Osteocyte (in vitro differentiated cells): ENCODE measurements at regions not wholly inside any gene's neighbourhood (a gene's known extent, or its start where the extent isn't known, plus 50 kb on each side); places are given as distances from the start of the nearest gene placed in this dataset.

Source experiments
- DNase-seq: peaks from one replicate; pipeline ENCODE4 v3.0.0; 2021; ENCODE audit warnings: mixed read lengths; ENCODE audit not compliant: unreplicated experiment; ENCODE audit errors: extremely low spot score
- H3K27ac Mint-ChIP-seq: one replicate; pipeline ENCODE4 v1.8.0; 2021; ENCODE audit warnings: mild to moderate bottlenecking, mixed read lengths; ENCODE audit not compliant: unreplicated experiment
- H3K27me3 Mint-ChIP-seq: one replicate; pipeline ENCODE4 v1.8.0; 2021; ENCODE audit warnings: mixed read lengths; ENCODE audit not compliant: unreplicated experiment
- H3K36me3 Mint-ChIP-seq: one replicate; pipeline ENCODE4 v1.8.0; 2021; ENCODE audit warnings: mixed read lengths; ENCODE audit not compliant: unreplicated experiment
- H3K4me1 Mint-ChIP-seq: one replicate; pipeline ENCODE4 v1.8.0; 2021; ENCODE audit warnings: mixed read lengths; ENCODE audit not compliant: unreplicated experiment
- H3K4me3 Mint-ChIP-seq: one replicate; pipeline ENCODE4 v1.8.0; 2021; ENCODE audit warnings: mild to moderate bottlenecking, moderate library complexity, mixed read lengths; ENCODE audit not compliant: unreplicated experiment
- H3K9me3 Mint-ChIP-seq: one replicate; pipeline ENCODE4 v1.8.0; 2021; ENCODE audit warnings: mixed read lengths; ENCODE audit not compliant: unreplicated experiment
- TF ChIP-seq, protein P1 (sequence below): fragments of 200-600 bp; sonication (generic); IDR thresholded peaks from 2 replicates; pipeline ENCODE4 v1.5.0; 2021; ENCODE audit warnings: antibody characterized with exemption, mild to moderate bottlenecking, moderate library complexity

DNA sequence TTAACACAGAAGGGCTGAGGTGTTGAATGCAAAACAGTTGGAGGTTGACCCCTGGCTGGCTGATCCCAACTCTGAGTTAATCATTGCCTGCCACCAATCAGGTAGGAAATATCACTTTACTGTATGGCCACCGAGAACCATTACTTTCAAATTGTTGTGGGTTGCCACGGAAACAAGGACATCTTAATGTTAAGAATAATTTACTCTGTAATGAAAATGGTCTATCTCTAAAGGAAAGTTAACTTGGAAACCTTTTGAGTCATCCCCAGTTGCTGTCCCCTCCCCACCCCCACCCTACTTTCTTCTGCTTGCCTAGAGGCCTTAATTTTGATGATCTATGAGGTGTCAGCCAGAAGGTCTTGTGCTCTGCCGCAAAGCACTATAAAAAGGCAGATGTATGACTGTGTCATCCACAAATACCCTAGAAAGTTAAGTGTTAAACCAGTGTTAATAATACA lies 78.7 kb upstream of the SNRK start:
- Mint-ChIP-seq H3K27ac (no peak overlapping the region), H3K9me3 (no peaks in the 10 kb centered on the region), H3K4me1 (peaks cover 3% of the 10 kb centered on the region), H3K36me3 (no peaks in the 10 kb centered on the region), H3K4me3 (no peak overlapping the region), H3K27me3 (no peaks in the 10 kb centered on the region)
- DNase-seq: no peak
- TF ChIP-seq, protein P1, sequence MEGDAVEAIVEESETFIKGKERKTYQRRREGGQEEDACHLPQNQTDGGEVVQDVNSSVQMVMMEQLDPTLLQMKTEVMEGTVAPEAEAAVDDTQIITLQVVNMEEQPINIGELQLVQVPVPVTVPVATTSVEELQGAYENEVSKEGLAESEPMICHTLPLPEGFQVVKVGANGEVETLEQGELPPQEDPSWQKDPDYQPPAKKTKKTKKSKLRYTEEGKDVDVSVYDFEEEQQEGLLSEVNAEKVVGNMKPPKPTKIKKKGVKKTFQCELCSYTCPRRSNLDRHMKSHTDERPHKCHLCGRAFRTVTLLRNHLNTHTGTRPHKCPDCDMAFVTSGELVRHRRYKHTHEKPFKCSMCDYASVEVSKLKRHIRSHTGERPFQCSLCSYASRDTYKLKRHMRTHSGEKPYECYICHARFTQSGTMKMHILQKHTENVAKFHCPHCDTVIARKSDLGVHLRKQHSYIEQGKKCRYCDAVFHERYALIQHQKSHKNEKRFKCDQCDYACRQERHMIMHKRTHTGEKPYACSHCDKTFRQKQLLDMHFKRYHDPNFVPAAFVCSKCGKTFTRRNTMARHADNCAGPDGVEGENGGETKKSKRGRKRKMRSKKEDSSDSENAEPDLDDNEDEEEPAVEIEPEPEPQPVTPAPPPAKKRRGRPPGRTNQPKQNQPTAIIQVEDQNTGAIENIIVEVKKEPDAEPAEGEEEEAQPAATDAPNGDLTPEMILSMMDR: no peak

DNA sequence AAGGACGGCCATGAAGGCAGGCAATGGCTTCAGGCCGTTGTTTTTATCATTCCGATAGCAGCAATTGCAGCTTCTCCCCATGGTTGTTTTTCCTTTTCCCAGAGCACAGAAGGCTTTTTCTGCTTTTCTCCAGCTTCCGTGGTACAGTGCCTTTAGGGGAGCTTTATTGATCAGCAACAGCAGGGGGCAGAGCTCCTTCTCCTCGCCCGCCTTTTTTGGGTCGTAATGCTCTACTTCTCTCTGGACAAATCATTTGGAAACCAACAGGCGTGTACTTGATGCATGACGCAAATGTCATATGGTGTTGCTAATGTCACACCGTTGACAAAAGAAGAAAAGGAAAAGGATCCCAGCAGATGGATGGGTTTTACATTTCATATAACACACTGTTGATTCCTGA lies 79.7 kb upstream of the SNRK start:
- Mint-ChIP-seq H3K4me1 (peaks cover 3% of the 10 kb centered on the region), H3K9me3 (no peaks in the 10 kb centered on the region), H3K27ac (no peak overlapping the region), H3K27me3 (no peaks in the 10 kb centered on the region), H3K4me3 (no peak overlapping the region), H3K36me3 (no peaks in the 10 kb centered on the region)
- TF ChIP-seq, protein P1: peak; percentile 16
- no peak for DNase-seq

DNA sequence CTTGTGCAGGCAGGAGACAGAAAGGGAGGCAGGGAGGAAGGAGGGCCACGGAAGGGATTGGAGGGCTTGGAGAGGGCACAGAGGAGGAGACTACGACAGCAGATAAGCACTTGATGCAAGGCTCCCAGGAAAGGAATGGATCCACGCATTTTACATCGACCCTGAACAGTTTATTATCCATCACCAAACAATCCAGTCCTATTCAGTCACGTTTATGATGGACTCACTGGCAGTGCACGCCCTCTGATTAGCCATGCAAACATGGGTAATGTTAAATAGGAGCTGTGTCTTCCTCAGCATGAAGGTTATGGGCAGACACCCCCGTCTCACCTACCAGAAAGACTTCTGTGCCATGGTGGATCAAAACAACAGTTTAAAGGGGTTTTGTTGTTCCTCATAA lies 80.2 kb upstream of the SNRK start:
- H3K36me3 Mint-ChIP-seq: no peaks in the 10 kb centered on the region
- no peak overlapping the region for H3K27ac Mint-ChIP-seq
- peaks cover 3% of the 10 kb centered on the region for H3K4me1 Mint-ChIP-seq
- no peak overlapping the region for H3K4me3 Mint-ChIP-seq
- no peak for DNase-seq
- TF ChIP-seq, protein P1: no peak
- H3K27me3 Mint-ChIP-seq: no peaks in the 10 kb centered on the region
- H3K9me3 Mint-ChIP-seq: no peaks in the 10 kb centered on the region

DNA sequence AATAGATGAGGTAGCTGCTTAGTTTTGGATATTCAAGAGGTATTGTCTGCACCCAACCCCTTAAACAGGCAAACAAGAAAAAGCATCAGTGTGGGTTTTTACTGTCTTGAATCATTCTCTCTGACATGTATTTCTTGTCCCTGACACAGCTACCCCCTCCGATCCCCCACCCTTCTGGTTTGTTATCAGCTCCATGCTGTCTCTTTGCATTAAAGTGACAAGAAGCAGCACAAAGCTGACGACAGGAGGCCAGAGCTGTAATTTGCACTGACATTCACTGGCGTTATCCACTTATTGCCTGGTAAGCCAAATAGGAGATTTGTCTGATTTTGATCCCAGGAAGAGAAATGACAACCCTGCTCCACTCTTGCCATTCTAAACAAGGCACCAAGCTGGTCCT lies 83.3 kb upstream of the SNRK start:
- H3K9me3 Mint-ChIP-seq: peaks cover 15% of the 10 kb centered on the region
- H3K36me3 Mint-ChIP-seq: no peaks in the 10 kb centered on the region
- no peak for DNase-seq
- TF ChIP-seq, protein P1: no peak
- peaks cover 2% of the 10 kb centered on the region for H3K27me3 Mint-ChIP-seq
- H3K4me1 Mint-ChIP-seq: peaks cover 3% of the 10 kb centered on the region
- no peak overlapping the region for H3K4me3 Mint-ChIP-seq
- H3K27ac Mint-ChIP-seq: no peak overlapping the region

DNA sequence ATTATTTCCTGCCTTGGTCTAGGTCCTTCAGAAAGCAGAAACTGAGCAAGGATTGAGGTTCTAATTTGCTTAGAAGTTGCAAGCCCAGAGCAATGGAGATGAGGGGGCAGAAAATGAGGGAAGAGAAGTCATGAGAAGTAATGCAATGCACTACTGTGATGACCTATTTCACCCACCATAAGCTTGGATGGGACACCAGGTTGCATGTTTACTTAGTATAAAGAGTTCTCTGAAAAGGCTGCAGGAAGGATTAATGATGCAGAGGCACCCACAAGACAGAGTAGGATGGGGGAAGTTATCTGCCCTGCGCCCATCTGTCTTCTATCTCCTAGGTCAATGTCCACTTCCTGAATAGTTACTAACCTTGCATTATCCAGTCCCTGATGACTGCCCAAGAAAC lies 84.8 kb upstream of the SNRK start:
- Mint-ChIP-seq H3K4me1 (peaks cover 3% of the 10 kb centered on the region), H3K4me3 (no peak overlapping the region), H3K9me3 (peaks cover 15% of the 10 kb centered on the region), H3K27ac (no peak overlapping the region), H3K36me3 (no peaks in the 10 kb centered on the region), H3K27me3 (peaks cover 2% of the 10 kb centered on the region)
- no peak for DNase-seq
- TF ChIP-seq, protein P1: no peak
